CD4-positive, alpha-beta T cell treated with Interleukin-17A for 1 hour (primary cell): ENCODE measurements at regions not wholly inside any gene's neighbourhood (a gene's known extent, or its start where the extent isn't known, plus 50 kb on each side); places are given as distances from the start of the nearest gene placed in this dataset.
"Not testable (repeated sequence)": the region's sequence is repeated elsewhere in the genome, so short reads cannot be mapped to it uniquely, and the experiment has no call there.

ENCODE experiments used
- DNase-seq: peaks from one replicate; pipeline ENCODE4 v3.0.0-alpha.2; 2020

DNA sequence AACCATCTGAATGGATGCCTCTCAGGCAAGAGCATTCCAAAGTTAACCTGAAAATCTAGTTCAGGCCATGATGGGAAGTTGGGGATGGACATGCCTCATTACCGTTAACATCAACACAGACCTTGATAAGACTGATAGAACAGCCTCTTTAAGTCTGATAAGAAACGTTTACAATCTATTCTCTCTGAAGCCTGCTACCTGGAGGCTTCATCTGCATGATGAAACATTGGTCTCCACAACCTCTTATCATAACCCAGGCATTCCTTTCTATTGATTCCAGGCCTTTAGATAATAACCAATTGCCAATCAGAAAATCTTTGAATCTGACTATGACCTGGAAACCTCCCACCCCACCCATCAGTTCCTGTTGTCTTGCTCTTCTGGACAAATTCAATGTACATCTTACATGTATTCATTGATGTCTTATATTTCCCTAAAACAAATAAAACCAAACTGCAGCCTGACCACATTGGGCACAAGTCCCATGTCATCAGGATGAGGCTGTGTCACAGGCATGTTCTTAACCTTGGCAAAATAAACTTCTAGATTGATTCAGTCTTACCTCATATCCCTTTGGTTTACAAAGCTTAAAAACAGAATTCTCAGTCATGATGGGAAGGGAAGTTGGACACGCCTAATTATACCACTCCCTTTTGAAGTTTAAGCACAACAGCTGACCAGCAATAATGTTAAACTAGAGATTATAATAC is 843.8 kb upstream of the SPRY2 start:
- no peak for DNase-seq

DNA sequence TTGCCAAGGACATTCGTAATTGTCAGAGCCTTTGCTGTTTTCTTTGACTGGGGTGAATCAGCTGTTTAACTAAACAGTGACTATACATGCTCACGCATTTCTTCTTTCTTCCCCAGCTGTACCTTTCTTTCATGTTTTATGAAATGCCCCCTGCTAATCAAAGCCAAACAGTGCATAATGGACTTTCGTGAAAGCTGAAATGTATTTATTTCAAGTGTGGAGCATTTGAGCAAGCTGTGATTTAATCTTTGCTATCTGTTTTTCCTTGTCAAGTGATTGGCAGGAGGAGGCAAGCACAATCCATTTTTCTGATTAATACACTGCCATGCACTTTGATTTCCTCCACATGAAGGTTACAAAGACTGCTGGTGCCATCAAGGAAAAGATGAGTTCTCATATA is 831.7 kb upstream of the SPRY2 start:
- no peak for DNase-seq

DNA sequence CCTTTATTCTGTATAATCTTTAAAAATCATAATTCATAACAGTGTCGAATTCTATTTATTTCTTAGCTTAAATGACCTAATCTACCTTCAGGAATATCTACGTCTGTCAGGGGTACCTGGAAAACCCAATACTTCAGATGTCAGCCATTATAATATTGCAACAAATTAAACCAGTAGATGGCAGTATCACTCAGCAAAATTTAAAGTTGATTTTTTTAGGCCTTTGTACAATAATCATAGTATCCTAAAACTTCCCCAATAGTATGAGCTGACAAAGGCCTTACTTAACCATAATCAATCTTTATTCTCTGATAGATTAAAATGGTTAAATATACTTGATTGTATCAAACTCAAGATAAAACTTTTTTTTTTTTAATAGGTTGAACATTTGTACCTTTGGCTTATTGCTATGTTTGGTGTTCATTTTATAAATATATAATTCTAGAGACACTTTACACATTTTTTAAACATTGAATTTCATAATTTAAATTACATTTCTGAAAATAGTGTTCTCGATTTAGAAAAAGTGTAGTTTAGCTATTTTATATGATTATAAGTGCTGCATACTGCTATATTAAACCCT is 830.2 kb upstream of the SPRY2 start:
- DNase-seq, result no peak

DNA sequence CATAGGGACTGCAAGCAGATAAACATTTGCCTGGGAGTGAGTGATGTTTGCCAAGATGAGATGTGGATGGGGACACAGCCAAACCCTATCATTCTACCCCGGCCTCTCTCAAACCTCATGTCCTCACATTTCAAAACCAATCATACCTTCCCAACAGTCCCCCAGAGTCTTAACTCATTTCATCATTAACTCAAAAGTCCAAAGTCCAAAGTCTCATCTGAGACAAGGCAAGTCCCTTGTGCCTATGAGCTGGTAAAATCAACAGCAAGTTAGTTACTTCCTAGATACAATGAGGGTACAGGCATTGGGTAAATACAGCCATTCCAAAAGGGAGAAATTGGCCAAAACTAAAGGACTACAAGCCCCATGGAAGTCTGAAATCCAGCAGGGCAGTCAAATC is 822.9 kb upstream of the SPRY2 start:
- DNase-seq, result not testable (repeated sequence)

DNA sequence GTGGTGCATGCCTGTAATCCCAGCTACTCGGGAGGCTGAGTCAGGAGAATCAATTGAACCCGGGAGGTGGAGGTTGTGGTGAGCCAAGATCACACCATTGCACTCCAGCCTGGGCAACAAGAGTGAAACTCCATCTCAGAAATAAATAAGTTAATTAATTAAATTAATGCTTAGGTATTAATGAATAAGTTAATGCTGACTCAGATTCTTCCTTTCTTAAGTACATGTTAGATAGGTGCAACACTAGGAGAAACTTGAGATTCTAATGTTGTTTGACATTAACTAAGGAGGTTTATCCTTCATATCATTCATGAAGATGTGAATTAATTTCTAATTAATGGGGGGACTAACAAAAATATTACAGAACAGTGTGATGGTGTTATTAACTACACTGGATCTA is 812.6 kb upstream of the SPRY2 start:
- DNase-seq, result no peak

DNA sequence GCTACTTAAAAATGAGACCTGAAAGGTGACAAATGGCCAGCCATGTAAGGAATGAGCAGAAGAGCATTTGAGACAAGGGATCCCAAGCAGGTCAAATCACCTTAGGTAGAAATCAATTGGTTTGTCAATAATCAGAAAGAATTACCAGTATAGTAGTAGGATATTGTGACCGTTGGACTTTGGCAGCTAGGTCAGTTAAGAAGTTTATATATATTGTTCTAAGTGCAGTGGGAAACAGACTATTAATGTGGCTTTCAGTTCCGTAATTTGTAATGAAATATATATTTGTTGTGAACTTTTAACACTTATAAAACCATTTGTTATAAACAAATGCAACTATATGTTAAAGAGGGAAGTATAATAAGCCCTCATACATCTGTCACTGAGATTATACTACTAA is 807.9 kb upstream of the SPRY2 start:
- DNase-seq, result no peak

DNA sequence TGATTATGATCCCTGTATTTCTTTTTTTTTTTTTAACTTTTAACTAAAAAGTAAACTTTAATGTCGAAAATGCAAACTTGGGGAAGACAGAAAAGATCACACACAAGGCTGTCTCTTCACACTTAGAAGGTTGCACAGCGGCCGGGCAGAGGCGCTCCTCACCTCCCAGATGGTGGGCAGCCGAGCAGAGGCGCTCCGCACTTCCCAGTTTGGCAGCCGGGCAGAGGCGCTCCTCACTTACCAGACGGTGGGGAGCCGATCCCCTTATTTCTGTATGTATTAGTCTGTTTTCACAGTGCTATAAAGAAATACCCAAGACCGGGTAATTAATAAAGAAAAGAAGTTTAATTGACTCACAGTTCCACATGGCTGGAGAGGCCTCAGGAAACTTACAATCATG is 805.6 kb upstream of the SPRY2 start:
- DNase-seq, result not testable (repeated sequence)

DNA sequence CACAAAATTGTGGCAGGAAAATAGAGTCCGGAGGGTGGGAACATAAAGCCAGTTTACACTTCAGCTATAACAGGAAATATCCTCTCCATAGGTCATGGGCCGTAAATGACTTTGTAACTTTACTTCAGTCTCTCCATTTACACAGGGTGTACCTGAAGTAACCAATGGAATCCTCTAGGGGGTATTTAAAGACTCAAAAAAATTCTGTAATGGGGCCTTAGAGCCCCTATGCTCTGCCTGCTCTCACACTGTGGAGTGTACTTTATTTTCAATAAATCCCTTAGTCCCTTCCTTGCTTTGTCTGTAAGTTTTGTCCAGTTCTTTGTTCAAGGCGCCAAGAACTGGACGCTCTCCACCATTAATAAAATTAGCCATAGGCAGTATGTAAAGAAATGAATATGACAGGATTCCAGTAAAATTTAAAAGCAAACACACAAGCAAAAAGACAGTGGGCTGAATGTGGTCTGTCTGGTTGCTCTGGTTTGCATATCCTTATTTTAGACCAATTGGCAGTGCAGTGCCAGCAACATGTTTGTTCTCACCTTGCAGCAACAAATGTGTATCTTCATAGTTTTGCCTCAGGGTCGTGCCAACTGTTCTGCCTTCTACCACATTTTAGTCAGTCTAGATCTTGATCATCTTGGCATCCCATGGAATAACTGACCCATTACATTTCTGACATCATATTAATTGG is 801.5 kb upstream of the SPRY2 start:
- no peak for DNase-seq

DNA sequence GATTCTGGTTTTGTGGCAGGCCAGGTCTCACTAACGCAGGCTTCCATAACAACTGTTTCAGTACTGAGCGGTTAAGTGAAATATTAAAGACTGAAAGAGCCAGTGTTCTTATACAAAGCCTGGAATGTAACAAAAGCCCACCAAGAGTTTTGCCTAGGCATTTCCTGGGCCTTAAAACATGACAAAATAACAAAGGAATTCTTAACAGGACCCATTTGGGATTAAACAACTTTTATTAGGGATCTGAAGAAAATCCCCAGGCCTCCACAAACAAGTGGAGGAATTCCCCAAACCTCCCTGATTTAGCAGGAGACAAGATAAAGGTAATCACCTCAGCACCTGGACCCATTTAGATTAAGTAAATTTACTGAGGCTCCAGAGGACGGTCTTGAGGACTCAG is 799.7 kb upstream of the SPRY2 start:
- no peak for DNase-seq

DNA sequence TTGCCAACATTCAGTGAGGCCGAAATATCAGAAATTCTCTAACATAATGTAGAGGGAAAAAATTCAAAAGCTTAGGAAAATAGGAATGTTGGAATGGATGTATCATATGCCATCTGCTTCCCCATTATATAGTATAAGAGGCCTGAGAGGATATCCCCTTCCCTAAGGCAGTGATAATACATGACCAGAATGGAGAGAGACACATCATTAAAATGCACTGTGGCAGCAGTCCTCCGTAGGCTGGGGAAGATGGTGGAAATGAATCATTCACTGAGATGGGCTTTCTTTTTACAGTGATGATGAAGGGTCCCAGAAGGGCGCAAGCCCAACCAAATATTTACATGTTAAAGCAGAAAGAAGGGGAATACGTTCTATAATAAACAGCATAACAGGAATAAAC is 799.1 kb upstream of the SPRY2 start:
- DNase-seq, result no peak

DNA sequence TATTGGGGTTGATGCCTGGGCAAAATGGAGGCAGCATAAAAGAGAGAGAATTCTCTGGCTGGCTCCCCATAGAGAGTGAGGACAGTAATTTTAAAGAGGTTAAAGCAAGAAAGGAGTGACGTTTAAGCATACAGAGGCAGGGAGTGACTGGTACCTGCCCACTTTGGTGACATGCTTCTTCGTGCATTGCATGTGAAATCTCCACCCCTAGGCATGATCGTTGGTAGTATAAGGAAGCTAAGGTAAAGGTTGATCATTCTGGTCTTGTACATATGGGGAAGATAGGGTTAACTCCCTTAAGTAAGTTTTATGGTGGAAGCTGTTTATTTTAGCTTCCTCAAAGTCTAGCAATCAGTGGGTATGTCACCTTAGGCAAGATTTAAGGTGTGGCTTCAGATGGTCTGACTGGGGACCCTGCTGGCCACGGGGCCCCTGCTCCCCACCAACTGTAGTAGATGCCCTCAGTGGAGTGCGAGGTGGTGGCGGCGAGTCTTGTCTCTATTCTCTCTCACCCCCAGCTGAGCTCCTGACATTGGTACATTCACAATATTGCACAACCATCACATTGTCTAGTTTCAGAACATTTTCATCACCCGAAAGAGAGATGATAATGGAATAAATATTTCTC is 797.5 kb upstream of the SPRY2 start:
- DNase-seq, result no peak

DNA sequence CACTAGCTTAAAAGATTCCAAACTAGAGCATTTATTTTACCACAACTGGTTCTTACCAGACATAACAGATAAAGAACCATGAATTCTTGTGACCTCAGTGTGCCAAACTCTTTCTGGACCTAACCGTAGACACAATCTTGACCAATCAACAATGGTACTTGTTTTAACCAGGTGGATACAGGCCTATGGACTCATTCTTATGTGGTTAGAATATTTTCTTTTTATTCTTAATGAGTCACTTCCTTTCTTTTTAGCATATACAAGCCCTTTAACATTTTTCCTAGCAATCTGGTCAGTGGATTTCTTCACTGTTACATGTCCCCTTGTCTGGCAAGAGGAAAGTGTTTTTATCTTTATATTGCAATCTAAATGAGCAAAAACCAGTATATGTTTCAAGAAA is 792.1 kb upstream of the SPRY2 start:
- no peak for DNase-seq

DNA sequence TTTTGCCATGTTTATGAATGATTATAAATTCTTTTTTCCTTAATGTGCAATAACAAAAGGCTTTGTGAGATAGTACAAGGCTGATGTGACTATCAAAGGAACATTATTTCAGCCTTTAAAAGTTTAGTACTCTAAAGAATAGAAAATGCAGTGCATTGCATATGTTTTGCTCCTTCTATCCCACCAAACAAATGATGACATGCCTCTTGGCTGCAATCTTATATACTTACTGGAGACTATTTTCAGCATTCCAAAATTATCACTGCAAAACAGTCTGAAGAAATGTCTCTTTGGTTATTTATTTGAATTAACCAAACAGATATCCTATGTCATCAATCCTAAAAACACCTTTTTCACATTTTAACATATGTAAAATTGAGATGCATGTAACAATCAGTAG is 776.5 kb upstream of the SPRY2 start:
- DNase-seq, result no peak

DNA sequence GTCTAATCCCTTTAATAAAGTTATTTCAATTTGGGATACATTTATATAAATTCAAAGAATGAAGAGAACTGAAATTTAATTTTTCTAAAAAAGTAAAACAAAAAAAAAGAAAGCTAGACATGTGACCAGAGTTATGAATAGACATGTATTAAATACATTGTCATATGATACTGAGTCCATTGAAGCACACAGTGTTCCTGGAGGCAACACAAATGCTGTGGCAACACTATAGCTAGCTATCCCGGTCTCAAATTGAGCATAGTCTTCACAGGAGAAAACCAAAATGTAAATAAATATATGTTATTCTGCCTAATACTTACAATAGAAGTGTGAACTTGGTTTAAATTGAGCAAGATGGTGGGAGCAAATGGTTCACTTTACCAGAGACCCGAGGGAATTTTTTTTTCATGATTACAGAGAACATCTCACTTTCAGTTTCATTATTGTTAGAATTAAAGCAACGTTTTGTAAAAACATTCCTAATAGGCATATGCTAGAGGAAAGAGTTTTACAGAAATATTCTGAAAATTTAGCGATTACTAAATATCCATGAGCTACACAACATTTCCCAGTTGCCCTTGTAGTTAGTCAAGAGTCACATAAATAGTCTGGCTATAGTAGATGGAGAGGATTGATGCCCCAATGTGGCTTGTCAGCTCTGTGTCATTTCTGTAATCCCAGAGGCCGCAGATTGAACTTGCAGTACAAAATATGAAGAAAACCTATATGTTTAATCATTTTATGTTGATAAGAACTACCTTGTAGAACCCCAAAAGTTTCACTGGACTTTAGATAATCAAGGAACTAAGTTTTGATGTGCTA is 775.7 kb upstream of the SPRY2 start:
- DNase-seq, result no peak

DNA sequence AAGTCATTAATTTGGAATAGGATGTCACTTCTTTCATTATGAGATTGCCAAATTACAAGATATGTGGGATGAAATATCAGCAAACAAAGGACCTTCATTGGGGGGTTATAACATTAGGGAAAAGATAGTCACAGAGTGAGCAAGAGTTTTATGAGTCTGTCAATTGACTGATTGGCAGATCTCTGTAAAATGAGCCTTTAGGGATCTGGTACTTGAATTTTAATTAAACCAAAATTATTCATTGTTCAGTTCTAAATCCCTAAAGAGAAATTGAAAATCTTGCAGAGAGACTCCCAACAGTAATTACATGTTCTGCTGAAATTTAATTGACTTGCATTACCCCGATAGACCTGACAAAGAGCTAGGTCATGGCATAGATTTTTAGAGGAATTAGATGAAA is 768.1 kb upstream of the SPRY2 start:
- DNase-seq, result no peak

DNA sequence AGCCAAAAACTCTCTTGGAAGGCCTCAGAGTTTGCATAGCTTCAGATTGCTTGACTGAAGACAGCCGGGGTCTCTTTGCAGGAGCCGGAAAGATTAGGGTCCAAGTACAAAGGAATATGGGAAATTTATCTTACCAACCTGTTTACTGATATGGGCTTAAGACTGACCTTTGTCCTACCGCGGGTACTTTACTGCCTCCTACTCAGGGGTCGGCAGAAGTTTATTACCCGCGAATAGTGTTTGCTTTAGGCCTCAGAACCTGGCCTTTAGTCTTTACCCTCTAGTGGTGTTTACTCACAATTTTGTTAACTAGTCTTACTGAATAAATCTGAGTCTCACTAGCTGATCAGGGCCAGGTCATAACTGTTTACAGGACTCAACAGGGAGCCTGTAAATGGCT is 765.4 kb upstream of the SPRY2 start:
- DNase-seq, result no peak

DNA sequence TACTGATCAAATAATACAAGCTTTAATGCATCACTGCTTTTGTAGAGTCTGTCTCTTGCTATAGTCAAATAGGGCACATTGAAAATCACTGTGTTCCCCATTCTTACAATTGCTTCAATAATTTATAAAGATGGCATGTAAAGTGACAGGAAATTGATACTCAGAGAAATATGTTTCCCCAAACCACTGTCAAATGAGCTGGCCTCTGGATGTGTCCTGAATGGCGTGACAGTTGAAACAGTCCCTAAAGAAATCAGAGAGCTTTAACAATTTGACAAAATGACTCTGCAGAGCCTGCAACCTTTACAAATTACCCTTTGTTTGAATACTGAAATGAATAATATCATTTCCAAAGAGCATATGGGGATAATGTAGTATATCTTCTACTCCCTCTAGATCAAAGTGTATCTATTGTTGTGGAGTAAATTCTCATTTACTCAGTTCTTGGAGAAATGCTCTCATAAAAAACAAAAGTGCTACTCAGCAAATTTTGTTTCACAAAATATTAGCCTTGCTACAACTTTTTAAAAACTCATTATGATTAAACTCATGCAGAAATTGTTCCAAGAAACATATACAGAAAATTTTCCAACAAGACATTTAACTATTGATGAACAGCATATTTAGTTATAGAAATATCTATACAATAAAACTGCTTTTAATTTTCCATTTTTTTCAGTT is 763.2 kb upstream of the SPRY2 start:
- no peak for DNase-seq

DNA sequence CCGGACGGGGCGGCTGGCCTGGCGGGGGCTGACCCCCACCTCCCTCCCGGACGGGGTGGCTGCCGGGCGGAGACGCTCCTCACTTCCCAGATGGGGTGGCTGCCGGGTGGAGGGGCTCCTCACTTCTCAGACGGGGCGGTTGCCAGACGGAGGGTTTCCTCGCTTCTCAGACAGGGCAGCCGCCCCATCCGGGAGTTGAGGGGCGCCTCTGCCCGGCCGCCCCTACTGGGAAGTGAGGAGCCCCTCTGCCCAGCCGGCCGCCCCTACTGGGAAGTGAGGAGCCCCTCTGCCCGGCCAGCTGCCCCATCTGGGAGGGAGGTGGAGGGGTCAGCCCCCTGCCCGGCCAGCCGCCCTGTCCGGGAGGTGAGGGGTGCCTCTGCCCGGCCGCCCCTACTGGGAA is 761.1 kb upstream of the SPRY2 start:
- DNase-seq, result not testable (repeated sequence)

DNA sequence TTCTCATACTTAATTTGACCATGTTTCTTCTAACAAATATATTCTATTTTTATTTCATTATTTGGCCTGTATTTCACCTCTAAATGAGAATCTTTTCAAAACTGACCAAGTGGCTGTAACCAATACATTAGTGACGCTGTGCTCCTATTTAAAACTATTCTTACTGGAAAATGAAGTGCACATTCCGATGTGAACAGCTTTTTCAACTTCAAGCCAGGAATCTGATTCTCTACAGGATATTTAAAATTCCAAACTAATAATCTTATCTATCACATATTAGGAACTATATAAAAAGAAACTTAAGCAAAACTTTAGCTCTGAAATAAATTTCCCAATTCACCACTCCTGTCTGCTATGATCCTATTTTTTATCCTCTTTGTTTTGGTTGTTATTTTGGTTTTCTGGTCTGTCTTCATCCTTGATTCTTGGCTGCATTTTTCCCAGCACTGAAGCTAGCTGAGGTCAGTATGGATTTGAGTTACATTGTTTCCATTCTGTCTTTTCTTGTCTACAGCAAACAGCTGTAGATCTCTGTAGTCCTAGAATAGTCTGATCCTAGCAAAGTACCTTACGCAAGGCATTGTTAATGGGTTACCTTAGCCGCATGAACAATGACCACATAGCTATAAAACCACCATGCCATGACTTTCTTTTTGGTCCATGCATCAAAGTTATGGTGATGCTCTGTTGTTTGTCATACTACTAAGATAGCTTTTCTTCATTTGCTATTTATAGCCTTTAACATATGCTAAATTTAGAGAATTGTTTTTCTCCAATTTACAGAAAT is 748.6 kb upstream of the SPRY2 start:
- DNase-seq, result no peak

DNA sequence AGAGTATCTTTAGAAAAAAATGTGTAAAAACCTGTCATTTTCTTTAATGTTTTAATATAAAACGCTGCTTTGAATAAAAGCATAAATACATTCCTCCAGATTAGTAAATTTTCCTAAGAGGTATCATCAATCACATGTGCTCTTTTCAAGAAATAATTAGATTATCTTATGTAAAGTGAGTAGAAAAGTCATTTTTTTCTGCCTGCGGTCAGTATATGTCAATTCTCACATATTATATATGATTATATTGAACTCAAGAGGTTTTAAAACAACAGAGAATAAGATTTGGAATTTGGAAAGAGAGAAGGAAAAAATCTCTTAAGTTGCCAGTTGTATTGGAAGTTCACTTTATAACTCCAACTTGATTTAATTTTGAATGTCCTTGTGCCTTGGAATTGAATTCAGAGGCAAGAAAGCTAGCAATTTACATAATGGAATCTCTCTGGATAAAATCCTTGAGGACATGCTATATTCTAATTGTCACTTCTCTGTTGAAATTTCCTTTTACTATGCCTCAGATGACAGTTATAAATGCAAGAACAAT is 740.1 kb upstream of the SPRY2 start:
- DNase-seq, result no peak

DNA sequence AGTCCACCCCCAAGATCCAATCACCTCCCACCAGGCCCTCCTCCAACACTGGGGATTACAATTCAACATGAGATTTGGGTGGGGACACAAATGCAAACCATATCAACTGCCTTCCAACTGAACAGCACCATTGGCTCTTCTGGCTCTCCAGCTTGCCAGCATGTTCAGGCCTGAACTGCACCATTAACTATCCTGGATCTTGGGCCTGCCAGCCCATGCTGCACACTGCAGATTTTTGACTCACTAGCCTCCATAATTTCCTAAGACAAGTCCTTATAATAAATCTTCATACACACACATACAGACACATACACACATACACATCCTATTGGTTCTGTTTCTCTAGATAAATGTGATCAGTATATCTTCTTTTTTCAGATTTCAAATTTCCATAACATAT is 737.1 kb upstream of the SPRY2 start:
- no peak for DNase-seq
